ENCODE measurements at regions not wholly inside any gene's neighbourhood (a gene's known extent, or its start where the extent isn't known, plus 50 kb on each side); places are given as distances from the start of the nearest gene placed in this dataset.
"Not testable (repeated sequence)": the region's sequence is repeated elsewhere in the genome, so short reads cannot be mapped to it uniquely, and the experiment has no call there.

GRCh38 chr14:77985211-77985615, 185.0 kb upstream of the NRXN3 start:
- Histone ChIP-seq H3K27me3 (peaks cover 5% of the 10 kb centered on the region; the same call in 1 of the 2 replicates), H3K27ac (no peak overlapping the region), H3K4me3 (no peak overlapping the region), H3K4me1 (0 out of 2 replicates have a peak, but pooled peaks cover 3% of the 10 kb centered on the region), H3K9me3 (replicated peaks) (no peaks in the 10 kb centered on the region), H3K36me3 (no peaks in the 10 kb centered on the region)
- DNase-seq: peak in 1 of 2 experiments; percentile 13

DNA sequence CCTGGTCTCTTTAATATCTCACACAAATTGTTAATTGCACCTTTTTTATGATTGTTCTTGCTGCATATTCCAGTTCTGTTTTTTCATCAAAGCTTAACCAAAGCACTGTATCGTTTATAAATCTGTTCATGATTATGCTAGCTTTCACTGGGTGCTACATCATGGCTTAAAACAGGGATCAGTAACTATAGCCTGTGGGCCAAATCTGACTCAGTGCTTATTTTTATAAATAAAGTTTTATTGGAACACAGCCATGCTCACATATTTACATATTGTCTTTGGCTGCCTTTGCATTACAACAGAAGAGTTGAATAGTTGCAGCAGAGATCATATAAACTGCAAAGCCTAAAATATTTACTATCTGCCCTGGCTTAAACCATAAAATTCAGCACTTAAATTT, 183.4 kb upstream of the NRXN3 start:
- H3K36me3 ChIP-seq: no peaks in the 10 kb centered on the region
- H3K9me3 ChIP-seq (replicated peaks): no peaks in the 10 kb centered on the region
- peaks cover 5% of the 10 kb centered on the region; the same call in 1 of the 2 replicates for H3K27me3 ChIP-seq
- no peak overlapping the region for H3K27ac ChIP-seq
- no peak for DNase-seq
- H3K4me1 ChIP-seq: 0 out of 2 replicates have a peak, but pooled peaks cover 3% of the 10 kb centered on the region
- no peak overlapping the region for H3K4me3 ChIP-seq

GRCh38 chr14:77988096-77988870, 181.9 kb upstream of the NRXN3 start:
- Histone ChIP-seq H3K36me3 (no peaks in the 10 kb centered on the region), H3K27ac (no peak overlapping the region), H3K9me3 (replicated peaks) (no peaks in the 10 kb centered on the region), H3K4me1 (0 out of 2 replicates have a peak, but pooled peaks cover 3% of the 10 kb centered on the region), H3K4me3 (no peak overlapping the region), H3K27me3 (peaks cover 5% of the 10 kb centered on the region; the same call in 1 of the 2 replicates)
- DNase-seq: no peak

- no peak for DNase-seq
- no peak overlapping the region for H3K27ac ChIP-seq
- no peak overlapping the region for H3K4me3 ChIP-seq
- no peaks in the 10 kb centered on the region for H3K9me3 ChIP-seq (replicated peaks)
- H3K4me1 ChIP-seq: 0 out of 2 replicates have a peak, but pooled peaks cover 3% of the 10 kb centered on the region
- H3K36me3 ChIP-seq: no peaks in the 10 kb centered on the region
- peaks cover 5% of the 10 kb centered on the region; the same call in 1 of the 2 replicates for H3K27me3 ChIP-seq
Observed at GRCh38 chr14:77988970-77989369, 181.2 kb upstream of the NRXN3 start.

- no peaks in the 10 kb centered on the region for H3K36me3 ChIP-seq
- H3K9me3 ChIP-seq (replicated peaks): no peaks in the 10 kb centered on the region
- peaks cover 5% of the 10 kb centered on the region; the same call in 1 of the 2 replicates for H3K27me3 ChIP-seq
- peak in 1 of 2 experiments; percentile 13 for DNase-seq
- 0 out of 2 replicates have a peak, but pooled peaks cover 3% of the 10 kb centered on the region for H3K4me1 ChIP-seq
- H3K27ac ChIP-seq: no peak overlapping the region
- H3K4me3 ChIP-seq: no peak overlapping the region
Observed at GRCh38 chr14:77989441-77989991, 180.7 kb upstream of the NRXN3 start.

DNA sequence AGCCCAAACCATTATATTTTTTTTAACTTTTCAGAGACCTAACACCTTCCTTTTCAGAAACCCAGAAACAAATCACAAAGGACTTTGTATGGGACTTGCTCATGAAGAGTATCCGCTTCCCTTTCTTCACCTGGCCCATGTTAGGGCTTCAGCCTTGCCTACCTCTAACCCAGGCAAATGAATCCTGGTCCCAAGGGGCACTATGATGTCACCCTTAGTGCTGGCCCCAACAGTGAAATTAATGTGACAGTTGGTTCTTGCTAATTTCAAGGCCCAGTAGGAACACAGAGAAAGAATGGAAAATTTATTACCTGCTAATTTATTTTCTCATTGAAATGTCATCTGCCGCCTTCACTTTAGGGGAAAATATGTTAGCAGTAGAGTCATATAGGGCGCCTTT, 179.8 kb upstream of the NRXN3 start:
- Histone ChIP-seq H3K27ac (no peak overlapping the region), H3K9me3 (replicated peaks) (no peaks in the 10 kb centered on the region), H3K27me3 (peaks cover 5% of the 10 kb centered on the region; the same call in 1 of the 2 replicates), H3K4me3 (no peak overlapping the region), H3K36me3 (no peaks in the 10 kb centered on the region), H3K4me1 (0 out of 2 replicates have a peak, but pooled peaks cover 2% of the 10 kb centered on the region)
- DNase-seq: no peak

DNA sequence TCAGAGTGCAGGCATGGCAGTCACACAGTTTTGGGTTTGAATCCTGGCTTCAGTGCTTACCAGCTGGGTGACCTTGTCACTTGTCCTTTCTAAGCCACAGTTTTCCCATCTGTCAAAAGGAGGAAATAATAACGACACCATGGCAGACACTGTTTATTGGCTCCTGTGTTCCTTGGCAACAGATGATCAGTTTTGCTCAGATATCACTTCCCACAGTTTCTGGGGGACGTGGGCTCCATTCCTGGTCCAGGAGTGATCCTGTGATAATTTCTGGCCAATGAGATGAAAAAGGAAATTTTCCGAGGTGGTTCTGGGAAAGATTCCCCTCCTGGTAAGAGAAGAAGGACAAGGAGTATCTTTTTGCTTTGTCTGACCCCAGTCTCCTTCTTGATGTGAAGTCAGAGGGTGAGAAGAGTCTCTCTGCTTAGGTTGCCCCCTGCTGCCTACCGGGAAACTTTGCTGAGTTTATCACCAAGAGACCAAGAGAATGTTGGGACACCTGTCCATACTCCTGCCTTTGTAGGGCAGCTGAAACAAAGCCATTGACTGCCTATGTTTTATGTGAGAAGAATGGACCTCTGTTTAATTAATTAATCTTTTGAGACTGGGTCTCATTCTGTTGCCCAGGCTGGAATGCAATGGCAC, 178.9 kb upstream of the NRXN3 start:
- DNase-seq: peak in 1 of 2 experiments; percentile 22
- H3K27ac ChIP-seq: no peak overlapping the region
- peaks cover 5% of the 10 kb centered on the region; the same call in 1 of the 2 replicates for H3K27me3 ChIP-seq
- no peak overlapping the region for H3K4me3 ChIP-seq
- H3K36me3 ChIP-seq: no peaks in the 10 kb centered on the region
- no peaks in the 10 kb centered on the region for H3K9me3 ChIP-seq (replicated peaks)
- H3K4me1 ChIP-seq: no peaks in the 10 kb centered on the region

GRCh38 chr14:78005325-78005724, 164.8 kb upstream of the NRXN3 start:
- Histone ChIP-seq H3K4me1 (no peaks in the 10 kb centered on the region), H3K36me3 (no peaks in the 10 kb centered on the region), H3K9me3 (replicated peaks) (no peaks in the 10 kb centered on the region), H3K27ac (no peak overlapping the region), H3K27me3 (no peaks in the 10 kb centered on the region), H3K4me3 (no peak overlapping the region)
- no peak for DNase-seq

- DNase-seq: no peak
- no peaks in the 10 kb centered on the region for H3K9me3 ChIP-seq (replicated peaks)
Observed at GRCh38 chr14:78007160-78007559, 163.0 kb upstream of the NRXN3 start.

DNA sequence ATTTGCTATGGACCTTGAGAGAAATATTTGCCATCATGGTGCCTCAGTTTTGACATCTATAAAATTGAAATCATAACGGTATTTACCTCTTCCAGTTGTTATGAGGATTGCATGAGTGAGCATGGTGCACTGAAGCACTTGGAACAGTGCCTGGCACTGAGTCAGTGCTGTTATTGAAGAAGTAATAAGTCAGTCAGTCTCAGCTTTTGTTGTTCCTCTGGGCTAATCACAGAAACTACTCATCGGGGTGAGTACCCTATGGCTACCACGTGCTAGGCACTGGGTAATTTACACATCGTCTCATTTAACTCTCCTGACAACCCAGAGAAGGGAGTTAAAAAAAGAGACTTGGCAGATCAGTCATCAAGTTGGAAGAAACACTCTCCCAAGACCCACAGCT, 159.5 kb upstream of the NRXN3 start:
- H3K27ac ChIP-seq: no peak overlapping the region
- no peaks in the 10 kb centered on the region for H3K9me3 ChIP-seq (replicated peaks)
- H3K36me3 ChIP-seq: no peaks in the 10 kb centered on the region
- no peak overlapping the region for H3K4me3 ChIP-seq
- no peaks in the 10 kb centered on the region for H3K27me3 ChIP-seq
- H3K4me1 ChIP-seq: no peaks in the 10 kb centered on the region
- no peak for DNase-seq

More at GRCh38 chr14:78007160-78007559, 163.0 kb upstream of the NRXN3 start:
- Histone ChIP-seq H3K27me3 (no peaks in the 10 kb centered on the region), H3K4me1 (no peaks in the 10 kb centered on the region), H3K4me3 (no peak overlapping the region), H3K36me3 (no peaks in the 10 kb centered on the region), H3K27ac (no peak overlapping the region)

- H3K36me3 ChIP-seq; H3K4me1 ChIP-seq; H3K27me3 ChIP-seq; H3K9me3 ChIP-seq (replicated peaks); DNase-seq; H3K4me3 ChIP-seq; H3K27ac ChIP-seq: not testable (repeated sequence)
Observed at GRCh38 chr14:78013911-78014310, 156.3 kb upstream of the NRXN3 start.

- Histone ChIP-seq H3K4me1 (no peaks in the 10 kb centered on the region), H3K27me3 (no peaks in the 10 kb centered on the region), H3K27ac (no peak overlapping the region), H3K36me3 (no peaks in the 10 kb centered on the region), H3K4me3 (no peak overlapping the region), H3K9me3 (replicated peaks) (no peaks in the 10 kb centered on the region)
- no peak for DNase-seq
Observed at GRCh38 chr14:78016532-78016931, 153.6 kb upstream of the NRXN3 start.

- Histone ChIP-seq H3K4me1 (no peaks in the 10 kb centered on the region), H3K27ac (no peak overlapping the region), H3K4me3 (no peak overlapping the region), H3K9me3 (replicated peaks) (no peaks in the 10 kb centered on the region), H3K27me3 (no peaks in the 10 kb centered on the region), H3K36me3 (no peaks in the 10 kb centered on the region)
- DNase-seq: no peak
Observed at GRCh38 chr14:78018283-78018682, 151.9 kb upstream of the NRXN3 start.

DNA sequence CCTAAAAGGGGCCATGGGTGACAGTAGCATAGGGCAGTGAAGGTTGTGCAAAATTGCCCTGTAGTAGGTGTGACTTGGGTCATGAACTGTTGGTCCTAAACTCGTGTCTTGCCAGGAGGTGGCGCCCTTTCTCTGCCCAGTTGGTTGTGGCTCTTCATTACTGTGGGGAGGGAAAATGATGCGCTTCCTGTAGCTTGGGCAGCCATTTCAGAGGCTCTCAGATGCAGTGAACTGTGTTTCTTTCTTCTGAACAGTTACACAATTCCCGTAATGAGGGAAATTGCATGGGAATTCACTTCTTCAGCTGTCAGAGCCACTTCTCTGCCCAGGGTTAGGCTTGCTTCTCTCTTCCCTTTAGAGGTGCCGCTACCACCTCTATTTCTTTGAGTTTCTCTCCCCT, 148.1 kb upstream of the NRXN3 start:
- Histone ChIP-seq H3K4me1 (no peaks in the 10 kb centered on the region), H3K9me3 (replicated peaks) (no peaks in the 10 kb centered on the region), H3K36me3 (no peaks in the 10 kb centered on the region), H3K27ac (no peak overlapping the region), H3K27me3 (no peaks in the 10 kb centered on the region), H3K4me3 (peak overlapping the region; percentile 16; the same call in 1 of the 2 replicates)
- DNase-seq: peak; percentile 64 to 85

- H3K27me3 ChIP-seq: no peaks in the 10 kb centered on the region
- no peaks in the 10 kb centered on the region for H3K4me1 ChIP-seq
- H3K4me3 ChIP-seq: no peak overlapping the region
- H3K9me3 ChIP-seq (replicated peaks): no peaks in the 10 kb centered on the region
- no peaks in the 10 kb centered on the region for H3K36me3 ChIP-seq
- DNase-seq: no peak
- no peak overlapping the region for H3K27ac ChIP-seq
Observed at GRCh38 chr14:78023112-78023511, 147.1 kb upstream of the NRXN3 start.

Measured in SJCRH30 (cell line).